ENCODE measurements at regions not wholly inside any gene's neighbourhood (a gene's known extent, or its start where the extent isn't known, plus 50 kb on each side); places are given as distances from the start of the nearest gene placed in this dataset.

GRCh38 chr14:101046071-101046470 lies 142.5 kb upstream of the RTL1 start:
- DNase-seq, result no peak

GRCh38 chr14:101047326-101047725 lies 143.8 kb upstream of the RTL1 start:
- DNase-seq, result no peak

- no peak for DNase-seq
Observed at GRCh38 chr14:101048766-101049165, 145.2 kb upstream of the RTL1 start.

- no peak for DNase-seq
Observed at GRCh38 chr14:101049511-101049910, 146.0 kb upstream of the RTL1 start.

GRCh38 chr14:101049942-101050341 lies 146.4 kb upstream of the RTL1 start:
- no peak for DNase-seq

GRCh38 chr14:101050901-101051490 lies 147.5 kb upstream of the RTL1 start:
- DNase-seq, result no peak

- DNase-seq, result no peak
Observed at GRCh38 chr14:101054671-101055070, 151.1 kb upstream of the RTL1 start.

GRCh38 chr14:101055106-101055662 lies 151.7 kb upstream of the RTL1 start:
- DNase-seq, result no peak

GRCh38 chr14:101055776-101056374 lies 152.4 kb upstream of the RTL1 start:
- DNase-seq, result no peak

- no peak for DNase-seq
Observed at GRCh38 chr14:101056446-101056845, 152.9 kb upstream of the RTL1 start.

- no peak for DNase-seq
Observed at GRCh38 chr14:101057394-101057793, 153.9 kb upstream of the RTL1 start.

GRCh38 chr14:101058571-101058970 lies 155.0 kb upstream of the RTL1 start:
- no peak for DNase-seq

- no peak for DNase-seq
Observed at GRCh38 chr14:101060171-101060601, 156.7 kb upstream of the RTL1 start.

GRCh38 chr14:101061411-101062064 lies 158.0 kb upstream of the RTL1 start:
- DNase-seq, result no peak

GRCh38 chr14:101062065-101062450 lies 158.5 kb upstream of the RTL1 start:
- peak; percentile 68 for DNase-seq

- no peak for DNase-seq
Observed at GRCh38 chr14:101062601-101063000, 159.1 kb upstream of the RTL1 start.

- DNase-seq, result no peak
Observed at GRCh38 chr14:101063121-101063520, 159.6 kb upstream of the RTL1 start.

- DNase-seq, result no peak
Observed at GRCh38 chr14:101064121-101064661, 160.7 kb upstream of the RTL1 start.

GRCh38 chr14:101064718-101065117 lies 161.2 kb upstream of the RTL1 start:
- no peak for DNase-seq

GRCh38 chr14:101065246-101065645 lies 161.7 kb upstream of the RTL1 start:
- DNase-seq, result no peak

GRCh38 chr14:101065696-101066694 lies 162.5 kb upstream of the RTL1 start:
- DNase-seq, result no peak

All from tongue (tissue), 1 donor.